ENCODE measurements at regions not wholly inside any gene's neighbourhood (a gene's known extent, or its start where the extent isn't known, plus 50 kb on each side); places are given as distances from the start of the nearest gene placed in this dataset.

GRCh38 chr10:23702977-23703414, 264.1 kb downstream of the OTUD1 start:
- H3K36me3 ChIP-seq (ENCODE audit: control insufficient read depth, insufficient read depth, low read length): no peaks in the 10 kb centered on the region
- H4K20me1 ChIP-seq (ENCODE audit: control insufficient read depth, extremely low read depth, insufficient read depth, low read length): no peaks in the 10 kb centered on the region
- peak; percentile 44 to 64 for DNase-seq (ENCODE audit: low read depth in 2 of 2)
- H3K9ac ChIP-seq (ENCODE audit: insufficient read depth, low read length): no peak overlapping the region
- no peak overlapping the region for H3K4me2 ChIP-seq (ENCODE audit: extremely low read depth, insufficient read depth, low read length)
- H2AFZ ChIP-seq (ENCODE audit: low read length): no peak overlapping the region
- no peaks in the 10 kb centered on the region for H3K79me2 ChIP-seq (ENCODE audit: control insufficient read depth, insufficient read depth, low read length)
- H3K4me1 ChIP-seq (ENCODE audit: control insufficient read depth, extremely low read depth, insufficient read depth, low read length): no peaks in the 10 kb centered on the region
- no peak for TF ChIP-seq EZH2 (IDR thresholded peaks at IDR 0.05; ENCODE audit: low read length, missing control alignments)
- TF ChIP-seq, protein P1, sequence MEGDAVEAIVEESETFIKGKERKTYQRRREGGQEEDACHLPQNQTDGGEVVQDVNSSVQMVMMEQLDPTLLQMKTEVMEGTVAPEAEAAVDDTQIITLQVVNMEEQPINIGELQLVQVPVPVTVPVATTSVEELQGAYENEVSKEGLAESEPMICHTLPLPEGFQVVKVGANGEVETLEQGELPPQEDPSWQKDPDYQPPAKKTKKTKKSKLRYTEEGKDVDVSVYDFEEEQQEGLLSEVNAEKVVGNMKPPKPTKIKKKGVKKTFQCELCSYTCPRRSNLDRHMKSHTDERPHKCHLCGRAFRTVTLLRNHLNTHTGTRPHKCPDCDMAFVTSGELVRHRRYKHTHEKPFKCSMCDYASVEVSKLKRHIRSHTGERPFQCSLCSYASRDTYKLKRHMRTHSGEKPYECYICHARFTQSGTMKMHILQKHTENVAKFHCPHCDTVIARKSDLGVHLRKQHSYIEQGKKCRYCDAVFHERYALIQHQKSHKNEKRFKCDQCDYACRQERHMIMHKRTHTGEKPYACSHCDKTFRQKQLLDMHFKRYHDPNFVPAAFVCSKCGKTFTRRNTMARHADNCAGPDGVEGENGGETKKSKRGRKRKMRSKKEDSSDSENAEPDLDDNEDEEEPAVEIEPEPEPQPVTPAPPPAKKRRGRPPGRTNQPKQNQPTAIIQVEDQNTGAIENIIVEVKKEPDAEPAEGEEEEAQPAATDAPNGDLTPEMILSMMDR (conservative IDR thresholded peaks at IDR 0.05 in 1 of 2, IDR thresholded peaks at IDR 0.05 in 1 of 2; ENCODE audit: low read depth in 1 of 2, low read length in 2 of 2): peak; percentile 50 to 70
- no peak overlapping the region for H3K4me3 ChIP-seq (replicated peaks in 1 of 4; ENCODE audit: control extremely low read depth in 1 of 4, insufficient read depth in 1 of 4, low read depth in 3 of 4, low read length in 4 of 4)
- H3K9me3 ChIP-seq (ENCODE audit: control insufficient read depth, insufficient read depth, low read depth, low read length): no peaks in the 10 kb centered on the region
- H3K27ac ChIP-seq (ENCODE audit: insufficient read depth, low read length): no peak overlapping the region
- H3K27me3 ChIP-seq (ENCODE audit: control insufficient read depth, insufficient read depth, low read length): no peaks in the 10 kb centered on the region

- no peak overlapping the region for H3K9ac ChIP-seq (ENCODE audit: insufficient read depth, low read length)
- no peak overlapping the region for H3K4me3 ChIP-seq (replicated peaks in 1 of 4; ENCODE audit: control extremely low read depth in 1 of 4, insufficient read depth in 1 of 4, low read depth in 3 of 4, low read length in 4 of 4)
- H3K36me3 ChIP-seq (ENCODE audit: control insufficient read depth, insufficient read depth, low read length): no peaks in the 10 kb centered on the region
- no peaks in the 10 kb centered on the region for H3K27me3 ChIP-seq (ENCODE audit: control insufficient read depth, insufficient read depth, low read length)
- no peak overlapping the region for H2AFZ ChIP-seq (ENCODE audit: low read length)
- no peaks in the 10 kb centered on the region for H3K9me3 ChIP-seq (ENCODE audit: control insufficient read depth, insufficient read depth, low read depth, low read length)
- no peak overlapping the region for H3K4me2 ChIP-seq (ENCODE audit: extremely low read depth, insufficient read depth, low read length)
- no peaks in the 10 kb centered on the region for H4K20me1 ChIP-seq (ENCODE audit: control insufficient read depth, extremely low read depth, insufficient read depth, low read length)
- TF ChIP-seq EZH2 (IDR thresholded peaks at IDR 0.05; ENCODE audit: low read length, missing control alignments): no peak
- TF ChIP-seq, protein P1 (conservative IDR thresholded peaks at IDR 0.05 in 1 of 2, IDR thresholded peaks at IDR 0.05 in 1 of 2; ENCODE audit: low read depth in 1 of 2, low read length in 2 of 2): no peak
- H3K27ac ChIP-seq (ENCODE audit: insufficient read depth, low read length): no peak overlapping the region
- no peak for DNase-seq (ENCODE audit: low read depth in 2 of 2)
- H3K4me1 ChIP-seq (ENCODE audit: control insufficient read depth, extremely low read depth, insufficient read depth, low read length): no peaks in the 10 kb centered on the region
- H3K79me2 ChIP-seq (ENCODE audit: control insufficient read depth, insufficient read depth, low read length): no peaks in the 10 kb centered on the region
These were observed 276.5 kb downstream of the OTUD1 start for GRCh38 chr10:23715363-23715762.

DNA sequence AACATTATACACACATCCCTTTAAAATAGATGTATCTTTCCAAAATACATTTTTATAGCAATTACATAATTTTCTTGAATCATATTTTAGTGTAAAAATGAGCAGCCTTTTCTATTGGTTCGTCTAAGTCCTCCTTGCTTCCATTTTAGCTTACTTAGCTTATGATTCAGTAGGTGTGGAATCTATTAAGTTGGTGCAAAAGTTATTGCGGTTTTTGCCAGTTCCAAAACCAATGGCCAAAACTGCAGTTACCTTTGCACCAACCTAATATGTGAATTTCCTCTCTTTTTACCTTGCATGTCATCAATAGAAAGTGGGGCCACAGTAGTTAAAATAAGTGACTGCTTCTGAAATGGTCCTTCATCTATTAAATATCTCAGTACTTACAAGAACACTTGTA, 279.0 kb downstream of the OTUD1 start:
- TF ChIP-seq, protein P1 (conservative IDR thresholded peaks at IDR 0.05 in 1 of 2, IDR thresholded peaks at IDR 0.05 in 1 of 2; ENCODE audit: low read depth in 1 of 2, low read length in 2 of 2): no peak
- Histone ChIP-seq H2AFZ (ENCODE audit: low read length) (no peak overlapping the region), H3K27ac (ENCODE audit: insufficient read depth, low read length) (no peak overlapping the region), H3K4me2 (ENCODE audit: extremely low read depth, insufficient read depth, low read length) (no peak overlapping the region), H3K36me3 (ENCODE audit: control insufficient read depth, insufficient read depth, low read length) (no peaks in the 10 kb centered on the region), H3K27me3 (ENCODE audit: control insufficient read depth, insufficient read depth, low read length) (no peaks in the 10 kb centered on the region), H3K4me1 (ENCODE audit: control insufficient read depth, extremely low read depth, insufficient read depth, low read length) (no peaks in the 10 kb centered on the region), H3K9me3 (ENCODE audit: control insufficient read depth, insufficient read depth, low read depth, low read length) (no peaks in the 10 kb centered on the region), H4K20me1 (ENCODE audit: control insufficient read depth, extremely low read depth, insufficient read depth, low read length) (no peaks in the 10 kb centered on the region), H3K4me3 (replicated peaks in 1 of 4; ENCODE audit: control extremely low read depth in 1 of 4, insufficient read depth in 1 of 4, low read depth in 3 of 4, low read length in 4 of 4) (no peak overlapping the region), H3K79me2 (ENCODE audit: control insufficient read depth, insufficient read depth, low read length) (no peaks in the 10 kb centered on the region), H3K9ac (ENCODE audit: insufficient read depth, low read length) (no peak overlapping the region)
- DNase-seq (ENCODE audit: low read depth in 2 of 2): no peak
